Activated CD4-positive, alpha-beta T cell treated with anti-CD3 and anti-CD28 coated beads, Interleukin-2, amount 50 U/mL, for 4 hours (primary cell): ENCODE measurements at regions not wholly inside any gene's neighbourhood (a gene's known extent, or its start where the extent isn't known, plus 50 kb on each side); places are given as distances from the start of the nearest gene placed in this dataset.

Experiments used
- DNase-seq, 2 experiments: peaks; one replicate each; pipeline ENCODE4 v3.0.0-alpha.2; 2020

DNA sequence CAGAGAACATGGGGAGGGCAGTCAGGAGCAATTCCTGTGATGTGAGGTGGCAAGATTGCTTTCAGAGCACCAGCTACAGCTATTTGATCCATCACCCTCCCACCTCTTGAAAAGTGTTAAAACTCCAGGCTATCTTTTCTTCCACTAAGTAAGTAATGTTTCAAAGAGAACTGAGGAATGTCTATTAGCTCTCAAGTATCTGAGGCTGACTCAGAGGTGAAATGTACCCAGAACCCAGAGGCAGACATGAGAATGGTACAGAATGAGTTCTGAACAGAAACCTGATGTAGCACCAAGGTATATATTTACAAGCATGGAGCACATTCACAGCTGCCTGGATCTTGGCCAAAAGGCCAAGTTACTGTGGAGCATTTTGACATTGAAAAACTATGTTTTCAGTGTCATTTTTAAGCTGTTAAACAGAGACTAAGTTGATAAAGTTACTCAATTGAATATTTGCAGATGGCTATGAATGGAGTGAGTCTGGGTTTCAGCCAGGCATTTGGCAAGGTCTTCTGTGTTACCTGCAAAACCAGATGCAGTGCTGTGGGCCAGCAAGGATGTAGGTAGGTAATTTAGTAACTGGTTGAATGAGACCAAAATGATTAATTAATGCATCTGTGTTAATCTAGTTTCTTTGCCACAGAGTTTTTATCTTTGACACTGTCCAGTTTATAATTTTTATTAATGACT, 227.7 kb upstream of the CD96 start:
- no peak for DNase-seq

DNA sequence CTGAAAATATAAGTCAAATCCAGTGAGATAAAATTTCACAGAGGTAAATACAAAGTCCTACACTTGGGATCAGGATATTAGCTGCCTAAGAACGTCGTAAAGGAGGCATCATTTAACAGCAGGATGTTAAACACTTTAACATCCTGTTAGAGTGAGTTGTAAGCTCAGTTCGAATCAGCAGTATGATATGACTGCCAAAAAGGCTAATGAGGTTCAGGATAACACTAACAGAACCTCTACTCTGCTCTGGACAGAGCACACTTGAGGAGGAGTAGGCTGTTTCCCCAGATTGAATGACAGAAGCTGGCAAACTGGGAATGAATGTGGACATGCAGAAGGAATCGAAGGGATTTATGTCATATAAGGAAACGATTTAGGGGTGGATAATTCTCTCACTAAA, 227.1 kb upstream of the CD96 start:
- no peak for DNase-seq

DNA sequence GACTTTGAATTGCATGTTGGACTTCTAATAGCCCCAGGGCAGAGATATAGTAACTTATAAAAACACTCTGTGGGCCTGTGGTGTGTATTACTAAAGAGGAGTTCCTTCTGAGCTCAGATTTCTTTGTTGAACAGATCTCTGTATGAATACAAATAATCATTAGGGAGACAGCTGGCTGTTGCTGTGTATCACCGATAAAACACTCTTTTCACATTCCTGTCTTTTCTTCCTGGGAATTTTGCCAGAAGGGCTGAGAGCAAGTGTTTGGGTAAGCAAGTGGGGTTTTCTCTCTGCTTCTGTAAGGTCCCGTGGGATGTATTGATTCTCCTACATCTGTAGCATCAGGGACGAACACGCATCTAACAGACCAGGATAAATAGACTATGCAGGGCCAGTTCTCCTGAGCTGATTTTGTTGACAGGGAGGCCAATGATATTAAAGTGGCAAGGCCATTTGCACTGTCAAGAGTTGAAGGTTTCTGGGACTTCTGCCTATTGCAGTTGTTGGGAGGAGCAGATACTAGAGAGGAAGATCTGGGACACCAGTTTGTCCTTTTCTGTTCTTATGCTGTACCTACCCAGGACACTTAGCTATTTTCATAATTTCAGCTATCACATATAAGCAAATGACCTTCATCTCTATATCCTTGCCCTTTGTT, 225.9 kb upstream of the CD96 start:
- DNase-seq = no peak

DNA sequence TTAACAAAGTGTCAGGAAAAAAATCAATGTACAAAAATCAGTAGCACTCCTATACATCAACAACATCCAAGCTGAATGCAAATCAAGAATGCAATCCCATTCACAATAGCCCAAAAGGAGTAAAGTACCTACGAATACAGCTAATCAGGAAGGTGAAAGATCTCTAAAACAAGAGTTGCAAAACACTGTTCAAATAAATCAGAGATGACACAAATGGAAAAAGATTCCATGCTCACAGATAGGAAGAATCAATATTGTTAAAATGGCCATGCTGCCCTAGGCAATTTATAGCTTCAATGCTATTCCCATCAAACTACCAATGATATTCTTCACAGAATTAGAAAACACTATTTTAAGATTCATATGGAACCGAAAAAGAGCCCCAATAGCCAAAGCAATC, 223.7 kb upstream of the CD96 start:
- no peak for DNase-seq

DNA sequence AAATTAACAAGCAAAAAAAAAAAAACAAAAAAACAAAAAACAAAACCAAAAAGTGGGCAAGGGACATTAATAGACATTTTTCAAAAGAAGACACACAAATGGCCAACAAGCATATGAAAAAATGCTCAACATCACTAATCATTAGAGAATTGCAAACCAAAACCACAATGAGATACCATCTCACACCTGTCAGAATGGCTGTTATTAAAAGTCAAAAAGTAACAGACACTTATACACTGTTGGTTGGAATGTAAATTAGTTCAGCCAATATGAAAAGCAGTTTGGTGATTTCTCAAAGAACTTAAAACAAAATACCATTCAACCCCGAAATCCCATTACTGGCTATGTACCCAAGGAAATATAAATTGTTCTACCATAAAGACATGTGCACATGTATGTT, 222.4 kb upstream of the CD96 start:
- no peak for DNase-seq

DNA sequence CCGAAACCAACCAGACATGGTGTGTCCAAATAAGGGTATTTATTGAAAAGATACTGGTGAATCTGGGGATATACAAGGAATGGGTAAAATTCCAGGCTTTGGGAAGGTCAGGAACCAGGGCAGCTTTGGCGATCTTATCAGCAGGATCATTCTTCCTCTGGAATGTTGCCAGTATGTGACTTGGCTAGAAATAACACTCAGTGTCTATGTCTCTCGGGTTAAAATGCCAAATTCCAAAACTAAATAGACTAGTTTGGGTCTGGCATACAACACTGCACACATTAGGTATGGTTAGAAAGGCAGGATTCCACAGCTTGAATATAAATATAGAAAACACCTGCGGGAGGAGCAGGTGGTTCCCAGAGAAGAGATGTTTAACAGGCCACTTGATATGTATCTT, 220.2 kb upstream of the CD96 start:
- DNase-seq = no peak

DNA sequence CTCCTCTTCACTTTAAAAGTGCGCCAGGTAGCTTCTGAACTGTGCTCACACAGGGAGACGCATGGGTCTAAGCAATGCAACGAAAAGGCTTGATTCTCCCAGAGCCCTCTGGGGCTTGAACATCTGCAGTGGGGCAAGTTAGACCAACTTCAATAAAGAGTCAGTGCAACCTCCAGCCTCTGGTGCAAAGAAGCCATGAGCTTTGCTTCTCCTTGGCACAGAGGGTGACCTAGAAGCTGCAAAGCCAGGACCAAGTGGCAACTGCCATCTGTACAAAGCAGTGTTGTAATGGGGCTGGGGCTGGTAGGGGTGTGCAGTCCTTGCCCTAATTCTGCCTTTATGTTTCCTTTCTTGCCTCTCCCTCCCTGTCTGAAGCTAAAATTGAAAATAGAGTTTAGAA, 219.0 kb upstream of the CD96 start:
- no peak for DNase-seq

DNA sequence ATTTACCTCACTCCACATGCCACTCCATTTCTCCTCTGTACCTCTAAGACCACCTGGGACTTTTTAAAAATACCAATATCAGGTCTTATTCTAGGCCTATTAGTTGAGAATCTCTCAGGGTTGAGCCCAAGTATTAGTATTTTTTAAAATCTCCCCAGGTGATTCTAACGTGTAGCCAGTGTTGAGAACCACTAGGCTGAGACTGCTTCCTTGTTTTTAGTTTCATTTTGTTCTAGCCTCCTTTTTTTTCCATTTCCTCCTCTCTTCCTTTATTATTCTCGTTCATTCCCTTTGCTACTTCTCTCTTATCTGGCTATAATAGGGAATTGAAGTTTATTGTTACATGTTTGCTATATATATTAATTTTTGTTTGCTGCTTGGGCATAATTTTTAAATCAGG, 217.8 kb upstream of the CD96 start:
- no peak for DNase-seq

DNA sequence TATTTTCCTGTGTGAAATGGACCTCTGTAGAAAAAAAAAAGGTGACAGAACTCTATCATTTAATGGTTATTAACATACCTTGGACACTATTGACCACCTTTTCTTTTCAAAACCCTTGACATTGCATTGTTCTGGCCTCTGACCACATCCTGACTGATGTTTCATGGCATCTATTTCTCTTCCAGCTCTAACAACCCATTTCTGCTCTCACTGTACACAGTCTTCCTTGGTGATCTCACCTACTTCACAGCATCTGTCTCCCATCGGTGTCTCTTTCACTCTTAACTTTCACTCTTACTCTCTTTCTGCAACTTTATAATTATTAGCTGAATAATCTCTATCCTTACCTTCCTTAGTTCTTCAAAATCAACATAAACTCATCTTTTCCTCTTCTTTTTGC, 217.4 kb upstream of the CD96 start:
- no peak for DNase-seq

DNA sequence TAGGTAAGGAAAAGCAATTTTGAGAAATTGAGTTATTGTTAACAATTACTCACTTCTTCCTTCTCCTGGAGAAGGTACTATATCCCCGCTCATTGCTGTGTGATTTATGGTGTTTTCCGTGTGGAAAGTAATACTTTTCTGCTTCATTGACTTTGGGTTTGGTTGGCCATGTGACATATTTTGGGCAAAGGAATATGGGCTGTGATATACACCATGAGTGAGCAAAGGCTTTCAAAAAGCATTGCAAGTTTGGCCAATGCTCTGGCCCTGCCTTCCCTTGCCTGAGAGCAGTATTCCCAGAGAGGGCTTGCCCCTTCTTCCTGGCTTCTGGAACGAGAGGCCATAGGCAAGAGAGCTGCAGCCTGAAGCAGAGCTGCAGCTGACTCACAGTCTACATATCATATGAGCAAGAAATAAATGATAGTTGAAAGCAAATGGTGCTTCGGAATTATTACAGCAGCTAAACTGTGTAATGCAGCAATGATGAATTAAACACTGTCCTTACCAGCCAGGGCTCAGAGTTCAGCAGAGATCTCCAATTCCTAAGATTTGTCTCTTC, 216.8 kb upstream of the CD96 start:
- DNase-seq = no peak

DNA sequence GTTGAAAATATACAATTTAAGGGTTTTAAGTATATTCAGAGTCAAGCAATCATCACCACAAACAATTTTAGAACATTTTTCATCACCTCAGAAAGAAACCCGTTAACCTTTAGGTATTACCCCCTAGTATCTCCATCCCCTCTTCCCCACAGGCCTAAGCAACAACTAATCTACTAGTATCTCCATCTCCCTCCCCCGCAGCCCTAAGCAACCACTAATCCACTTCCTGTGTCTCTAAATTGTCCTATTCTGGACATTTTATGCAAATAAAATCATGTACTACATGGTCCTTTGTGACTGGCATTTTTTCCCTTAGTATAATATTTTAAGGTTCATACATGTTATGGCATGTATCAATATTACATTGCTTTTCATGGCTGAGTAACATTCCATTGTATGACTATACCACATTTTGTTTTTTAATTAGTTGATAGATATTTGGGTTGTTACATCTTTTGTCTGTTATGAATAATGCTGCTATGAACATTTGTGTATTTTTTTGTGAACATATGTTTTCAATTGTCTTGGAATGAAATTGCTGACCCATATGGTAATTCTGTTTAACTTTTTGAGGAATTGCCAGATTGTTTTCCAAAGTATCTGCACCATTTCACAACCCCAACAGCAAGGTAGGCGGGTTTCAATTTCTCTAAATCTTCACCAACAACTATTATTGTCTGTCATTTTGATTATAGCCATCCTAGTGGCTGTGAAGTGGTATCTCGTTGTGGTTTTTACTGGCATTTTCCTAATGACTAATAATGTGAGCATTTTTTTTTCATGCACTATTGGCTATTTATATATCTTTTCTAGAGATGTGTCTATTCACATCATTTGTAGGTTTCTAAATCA, 215.6 kb upstream of the CD96 start:
- no peak for DNase-seq

DNA sequence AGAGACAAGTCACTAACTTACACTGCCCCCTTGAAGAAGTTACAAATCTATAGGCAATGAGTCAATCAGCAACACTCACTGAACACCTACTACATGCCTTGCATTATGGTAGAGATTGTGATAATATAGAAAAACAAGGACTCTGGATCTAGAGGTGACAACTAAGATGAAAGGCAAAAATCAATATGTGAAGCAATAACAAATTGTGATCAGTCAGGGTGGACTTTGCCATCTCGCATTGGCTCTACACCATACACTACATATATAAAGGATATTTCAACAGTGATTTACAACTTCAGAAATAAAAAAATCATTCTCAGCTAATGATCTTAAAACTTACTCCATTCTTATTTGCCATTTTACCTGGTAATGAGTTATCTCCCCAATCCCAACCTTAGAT, 210.7 kb upstream of the CD96 start:
- DNase-seq = no peak

DNA sequence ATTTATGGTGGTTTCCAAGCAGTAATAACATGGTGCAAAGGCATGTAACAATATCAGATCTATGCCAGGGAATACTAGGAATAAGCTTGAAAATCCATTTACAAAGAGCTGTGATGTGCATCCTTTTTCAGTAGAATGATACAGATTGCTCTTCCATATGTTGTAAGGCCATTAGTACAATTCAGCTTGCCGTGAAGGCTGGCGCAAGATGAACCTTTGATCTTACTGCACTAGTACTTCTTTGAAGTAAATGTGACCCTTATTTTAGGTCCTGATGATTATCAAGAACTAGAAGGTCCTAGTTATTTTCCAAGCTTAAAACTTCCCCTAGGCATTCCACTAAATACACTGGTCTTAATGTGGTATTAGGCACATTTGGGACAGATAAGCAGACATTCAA, 210.1 kb upstream of the CD96 start:
- no peak for DNase-seq

DNA sequence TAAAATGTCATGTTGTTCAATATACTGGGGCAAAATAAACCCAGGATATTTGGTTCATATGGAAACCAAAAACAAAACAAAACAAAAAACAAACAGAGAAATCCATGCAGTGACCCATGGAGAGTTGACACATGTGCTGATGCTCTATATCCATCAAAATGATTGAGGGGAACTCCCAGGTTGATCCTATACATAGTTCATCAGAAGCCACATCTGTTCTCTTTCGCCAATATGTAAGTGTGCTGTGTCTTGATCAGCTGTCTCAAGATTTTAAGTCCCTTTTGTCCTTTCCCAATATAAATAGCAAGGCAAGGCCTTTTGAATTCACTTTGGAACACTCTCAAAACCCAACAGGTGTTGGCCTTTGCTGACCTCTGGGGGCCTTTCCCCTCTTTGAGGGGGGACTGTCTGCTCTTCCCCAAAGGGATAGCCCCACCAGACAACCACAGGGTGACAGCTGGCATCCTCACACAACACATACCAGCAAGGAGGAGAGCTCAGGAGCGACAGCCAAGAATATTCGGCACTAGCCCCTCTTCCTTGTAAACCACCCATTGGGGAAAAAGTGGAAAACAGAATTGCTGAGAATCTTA, 209.4 kb upstream of the CD96 start:
- DNase-seq = no peak

DNA sequence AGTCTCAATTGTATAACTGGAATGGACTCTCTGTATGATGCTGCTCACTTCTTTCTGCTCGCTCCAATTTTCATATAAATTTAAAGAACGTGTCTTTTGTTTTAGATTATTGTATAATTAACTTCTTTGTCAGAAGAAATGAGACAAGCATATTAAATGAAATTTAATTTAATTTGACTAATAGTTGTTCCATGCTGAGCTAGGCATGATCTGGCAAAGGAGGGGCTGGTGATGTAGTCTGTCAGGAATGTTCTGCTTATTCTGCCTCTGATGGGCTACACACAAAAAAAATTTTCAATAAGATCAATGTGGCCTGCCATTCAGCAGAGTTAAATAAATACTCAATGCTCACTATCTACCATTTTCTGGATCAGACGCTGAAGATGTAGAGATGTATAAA, 208.4 kb upstream of the CD96 start:
- no peak for DNase-seq

DNA sequence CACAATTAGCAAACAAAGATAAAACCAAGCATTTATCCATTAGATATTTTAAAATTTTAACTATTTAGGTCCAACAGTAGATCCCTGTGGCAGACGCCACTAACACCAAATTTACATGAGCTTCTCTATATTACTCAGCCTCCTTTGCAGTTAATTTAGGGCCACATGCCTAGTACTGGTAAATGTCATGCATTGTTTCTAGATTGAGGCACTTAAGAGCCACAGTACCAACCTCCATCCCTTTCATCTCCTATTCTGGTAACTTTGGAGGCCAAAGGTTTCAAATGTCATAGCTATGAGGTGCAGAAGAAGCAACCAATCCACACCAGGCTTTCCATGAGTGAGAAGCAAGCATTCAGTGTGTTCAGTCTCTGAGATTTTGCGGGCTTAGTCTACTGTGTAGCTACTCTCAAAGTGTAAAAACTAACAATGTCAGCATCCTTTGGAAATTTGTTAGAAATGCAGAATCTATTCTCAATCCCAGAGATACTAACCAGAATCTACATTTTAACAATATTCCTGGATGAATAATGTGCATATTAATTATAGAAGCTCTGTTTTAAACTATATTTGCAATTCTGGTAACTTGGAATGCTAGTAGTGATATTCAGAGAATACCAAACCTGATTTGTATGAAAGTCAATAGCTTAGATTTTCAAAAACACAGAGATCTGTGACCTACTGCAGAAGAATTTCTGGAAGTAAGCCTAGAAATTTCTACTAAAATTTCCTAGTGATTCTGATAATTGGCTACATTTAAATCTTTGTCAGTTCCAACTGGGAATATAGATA, 206.3 kb upstream of the CD96 start:
- no peak for DNase-seq

DNA sequence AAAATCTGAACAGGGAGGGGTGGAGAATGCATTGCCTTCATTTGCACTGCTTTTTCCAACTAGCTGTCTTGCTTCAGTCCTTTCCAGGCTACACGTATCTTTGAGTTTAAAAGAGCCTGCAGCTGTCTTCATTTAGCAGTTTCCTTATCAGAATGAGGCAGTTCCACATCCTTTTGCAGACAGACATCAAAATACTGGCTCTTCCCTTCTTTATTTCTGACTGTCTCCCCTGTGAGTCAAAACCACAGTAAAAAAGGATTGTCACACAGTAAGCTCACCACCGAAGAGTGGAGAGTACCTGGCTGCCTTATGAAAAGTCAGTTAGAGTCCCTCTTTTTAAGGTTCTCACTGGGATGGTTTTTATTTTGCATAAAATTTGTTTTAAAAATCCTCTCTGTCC, 205.5 kb upstream of the CD96 start:
- DNase-seq = no peak

DNA sequence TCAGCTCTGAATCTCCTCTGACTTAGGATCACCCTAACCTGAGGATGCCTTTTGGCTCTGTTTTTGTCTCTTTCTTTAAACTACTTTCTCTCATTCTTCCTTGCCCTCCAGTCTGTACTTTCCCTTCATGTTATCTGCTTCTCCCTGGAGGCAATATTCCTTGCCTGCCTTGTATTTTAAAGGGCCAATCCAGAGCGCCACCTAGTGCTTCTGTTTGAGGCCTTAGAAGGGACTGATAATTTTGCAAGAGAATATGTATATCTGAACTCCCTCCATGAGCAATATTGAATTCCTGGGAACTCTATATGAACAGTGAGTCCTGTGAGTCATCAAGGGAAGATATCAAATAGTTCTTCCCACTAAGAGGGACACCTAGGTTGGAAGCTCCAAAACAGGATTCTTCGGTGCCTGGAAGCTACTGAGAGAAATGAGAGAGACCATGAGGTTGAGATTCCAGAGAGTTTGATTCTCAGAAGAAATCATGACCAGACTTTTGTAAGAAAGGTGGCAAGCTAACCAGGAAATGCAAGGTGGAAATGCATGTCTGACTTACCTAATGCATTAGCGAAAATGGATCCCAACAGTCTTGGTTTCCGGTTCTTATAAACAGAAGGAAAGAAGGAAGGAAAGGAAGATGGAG, 203.8 kb upstream of the CD96 start:
- DNase-seq = peak; percentile 6 to 11

DNA sequence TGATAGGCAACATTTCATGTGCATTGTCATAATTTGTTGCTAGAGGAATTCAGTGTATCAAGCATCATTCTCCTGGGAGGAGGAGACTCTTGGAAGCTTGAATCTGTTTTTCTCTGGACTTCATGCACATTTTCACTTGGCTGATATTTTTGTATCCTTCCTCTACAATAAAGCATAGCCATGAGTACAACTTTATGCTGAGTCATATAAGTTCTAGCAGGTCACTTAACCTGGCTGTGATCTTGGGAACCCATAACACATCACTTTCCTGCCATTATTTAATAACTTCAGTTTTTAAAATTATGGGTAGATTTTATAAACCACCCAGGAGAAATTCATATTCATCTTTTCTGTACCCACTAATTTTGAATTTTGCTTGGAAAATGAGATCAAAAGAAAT, 203.0 kb upstream of the CD96 start:
- DNase-seq = no peak

DNA sequence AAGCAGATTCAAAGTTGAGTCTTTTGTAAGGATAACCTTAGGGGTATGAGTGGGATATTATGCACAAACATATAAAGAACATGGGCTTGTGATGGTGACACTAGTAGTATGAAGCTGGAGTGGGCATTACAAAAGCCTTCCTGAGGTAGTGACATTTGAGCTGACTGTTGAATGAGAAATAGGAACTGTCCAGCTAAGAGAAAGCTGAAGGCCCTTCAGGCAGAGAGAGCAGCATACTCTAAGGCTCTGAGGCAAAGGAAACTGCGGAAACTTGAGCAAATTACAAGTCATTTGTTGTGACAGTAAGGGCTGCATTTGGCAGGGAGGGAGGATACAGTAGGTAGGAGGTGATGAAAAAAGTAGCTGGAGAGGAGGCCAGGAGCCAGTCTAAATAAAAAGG, 190.7 kb upstream of the CD96 start:
- no peak for DNase-seq

DNA sequence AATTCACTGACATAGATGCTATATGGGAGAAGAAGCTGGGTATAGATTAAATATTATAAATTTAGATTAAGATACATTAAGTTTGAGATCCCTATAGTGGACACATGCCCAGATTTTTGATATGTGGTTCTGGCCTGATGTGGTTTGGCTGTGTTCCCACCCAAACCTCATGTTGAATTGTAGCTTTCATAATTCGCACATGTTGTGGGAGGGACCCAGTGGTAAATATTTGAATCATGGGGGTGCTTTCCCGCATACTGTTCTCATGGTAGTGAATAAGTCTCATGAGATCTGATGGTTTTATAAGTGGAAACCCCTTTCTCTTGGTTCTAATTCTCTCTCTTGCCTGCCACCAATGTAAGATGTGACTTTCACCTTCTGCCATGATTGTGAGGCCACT, 189.4 kb upstream of the CD96 start:
- DNase-seq = no peak
